PC-9 (cell line): ENCODE measurements at regions not wholly inside any gene's neighbourhood (a gene's known extent, or its start where the extent isn't known, plus 50 kb on each side); places are given as distances from the start of the nearest gene placed in this dataset.

Experiments
- BruUV-seq: library from RNA; stranded (reverse); fragments of 400-500 nt; replicated peaks from 2 replicates; lab custom pipeline; 2021; lab: Mats Ljungman, UMichigan
- CTCF ChIA-PET: fragments of 300-600 bp; sonication (Branson Sonifier 250); formaldehyde crosslinking; loops from one replicate; lab custom pipeline; 2022; ENCODE audit warnings: antibody characterized with exemption; lab: Charles Lee
- POLR2A ChIA-PET: fragments of 300-600 bp; sonication (Branson Sonifier 250); formaldehyde crosslinking; loops from one replicate; lab custom pipeline; 2022; ENCODE audit warnings: antibody characterized with exemption; ENCODE audit not compliant: unreplicated experiment; lab: Charles Lee
- DNase-seq, 2 experiments: peaks; one replicate each; pipeline versions ENCODE4 v3.0.0 to v3.0.0-alpha.2; 2015 to 2022; ENCODE audit warnings: mixed read lengths in 1 of 2
- H2AFZ ChIP-seq: fragments of 200-600 bp; sonication (generic); 2 replicates; pipeline ENCODE4 v1.8.1; 2017; ENCODE audit warnings: antibody characterized with exemption
- H3F3A ChIP-seq: fragments of 200-600 bp; sonication (generic); 2 replicates; pipeline ENCODE4 v1.8.1; 2017; ENCODE audit warnings: antibody characterized with exemption, mild to moderate bottlenecking, low read depth; ENCODE audit not compliant: insufficient read depth
- H3K27ac ChIP-seq: fragments of 200-600 bp; sonication (generic); 2 replicates; pipeline ENCODE4 v1.6.1; 2016; ENCODE audit warnings: mixed run types
- H3K27me3 ChIP-seq: fragments of 200-600 bp; sonication (generic); 2 replicates; pipeline ENCODE4 v1.6.1; 2016; ENCODE audit warnings: low read depth, mixed run types; ENCODE audit not compliant: insufficient read depth
- H3K36me3 ChIP-seq: fragments of 200-600 bp; sonication (generic); 2 replicates; pipeline ENCODE4 v1.6.1; 2016; ENCODE audit warnings: low read depth, mixed run types
- H3K4me1 ChIP-seq: fragments of 200-600 bp; sonication (generic); replicated peaks from 2 replicates; pipeline ENCODE4 v1.6.1; 2016; ENCODE audit warnings: mixed run types; ENCODE audit not compliant: insufficient read depth
- H3K4me2 ChIP-seq: fragments of 200-600 bp; sonication (generic); 2 replicates; pipeline ENCODE4 v1.6.1; 2017; ENCODE audit warnings: mixed run types
- H3K4me3 ChIP-seq: fragments of 200-600 bp; sonication (generic); 2 replicates; pipeline ENCODE4 v1.6.1; 2016; ENCODE audit warnings: mixed run types
- H3K79me2 ChIP-seq: fragments of 200-600 bp; sonication (generic); 2 replicates; pipeline ENCODE4 v1.6.1; 2017; ENCODE audit warnings: low read depth, mixed run types
- H3K9me2 ChIP-seq: fragments of 200-600 bp; sonication (generic); 2 replicates; pipeline ENCODE4 v1.8.1; 2017; ENCODE audit warnings: mild to moderate bottlenecking; ENCODE audit not compliant: insufficient read depth
- H3K9me3 ChIP-seq: fragments of 200-600 bp; sonication (generic); 2 replicates; pipeline ENCODE4 v1.8.1; 2016; ENCODE audit warnings: low read depth; ENCODE audit not compliant: insufficient read depth
- H4K20me1 ChIP-seq: fragments of 200-600 bp; sonication (generic); 2 replicates; pipeline ENCODE4 v1.8.1; 2017; ENCODE audit not compliant: insufficient read depth
- CTCF ChIP-seq: fragments of 200-600 bp; sonication (generic); conservative IDR thresholded peaks from 2 replicates; pipeline ENCODE4 v1.6.1; 2017; ENCODE audit warnings: mixed run types, antibody characterized with exemption, mild to moderate bottlenecking, moderate library complexity
- EZH2 ChIP-seq: fragments of 200-600 bp; sonication (generic); IDR thresholded peaks from 2 replicates; pipeline ENCODE4 v1.8.0; 2017; ENCODE audit warnings: antibody characterized with exemption, low read depth
- intact Hi-C: fragments of 100-400 bp; cut with micrococcal nuclease; formaldehyde crosslinking; loops from one replicate; pipeline ENCODE4 v1.10.0; 2022; ENCODE audit not compliant: unreplicated experiment

- Histone ChIP-seq H3K36me3 (no peaks in the 10 kb centered on the region), H3K27me3 (no peaks in the 10 kb centered on the region), H2AFZ (no peak overlapping the region), H4K20me1 (no peaks in the 10 kb centered on the region), H3K9me3 (no peaks in the 10 kb centered on the region), H3K9me2 (no peaks in the 10 kb centered on the region), H3K4me3 (no peak overlapping the region), H3K4me2 (no peak overlapping the region), H3K79me2 (no peaks in the 10 kb centered on the region), H3K4me1 (no peaks in the 10 kb centered on the region), H3F3A (no peaks in the 10 kb centered on the region), H3K27ac (no peak overlapping the region)
- POLR2A ChIA-PET, result no interaction called here
- CTCF ChIA-PET, result no interaction called here
- DNase-seq, result no peak
- intact Hi-C loops, result no loop called here
- no TSS peak for BruUV-seq
- TF ChIP-seq EZH2, result no peak
- no peak for TF ChIP-seq CTCF
Observed at GRCh38 chr17:33858121-33858520, 397.0 kb upstream of the CCL2 start.

- Histone ChIP-seq H3K4me2 (no peak overlapping the region), H3K4me1 (no peaks in the 10 kb centered on the region), H3K79me2 (no peaks in the 10 kb centered on the region), H2AFZ (no peak overlapping the region), H3K9me2 (no peaks in the 10 kb centered on the region), H3K4me3 (no peak overlapping the region), H3F3A (no peaks in the 10 kb centered on the region), H3K9me3 (no peaks in the 10 kb centered on the region), H3K27me3 (no peaks in the 10 kb centered on the region), H3K36me3 (no peaks in the 10 kb centered on the region), H4K20me1 (no peaks in the 10 kb centered on the region), H3K27ac (no peak overlapping the region)
- DNase-seq, result no peak
- BruUV-seq, result no TSS peak
- intact Hi-C loops, result no loop called here
- ChIA-PET POLR2A (no interaction called here), CTCF (no interaction called here)
- no peak for TF ChIP-seq EZH2
- no peak for TF ChIP-seq CTCF
Observed at GRCh38 chr17:33858682-33859081, 396.4 kb upstream of the CCL2 start.

- H3K4me2 ChIP-seq, result no peak overlapping the region
- CTCF ChIA-PET, result no interaction called here
- H3K4me3 ChIP-seq, result no peak overlapping the region
- no peaks in the 10 kb centered on the region for H4K20me1 ChIP-seq
- BruUV-seq, result no TSS peak
- H3K79me2 ChIP-seq, result no peaks in the 10 kb centered on the region
- H2AFZ ChIP-seq, result no peak overlapping the region
- no peaks in the 10 kb centered on the region for H3K9me3 ChIP-seq
- POLR2A ChIA-PET, result no interaction called here
- H3K4me1 ChIP-seq, result no peaks in the 10 kb centered on the region
- H3K27ac ChIP-seq, result no peak overlapping the region
- no peaks in the 10 kb centered on the region for H3K9me2 ChIP-seq
- no peaks in the 10 kb centered on the region for H3K36me3 ChIP-seq
- no peaks in the 10 kb centered on the region for H3F3A ChIP-seq
- intact Hi-C loops, result no loop called here
- H3K27me3 ChIP-seq, result no peaks in the 10 kb centered on the region
- TF ChIP-seq EZH2 (no peak), CTCF (no peak)
- DNase-seq, result no peak
Observed at GRCh38 chr17:33862772-33863602, 392.1 kb upstream of the CCL2 start.
